GM18951 (cell line): ENCODE measurements at regions not wholly inside any gene's neighbourhood (a gene's known extent, or its start where the extent isn't known, plus 50 kb on each side); places are given as distances from the start of the nearest gene placed in this dataset.

Experiments used
- POLR2A ChIP-seq: IDR thresholded peaks from 4 replicates; pipeline ENCODE4 v1.6.1; 2011; ENCODE audit warnings: mild to moderate bottlenecking; ENCODE audit not compliant: insufficient read length, insufficient read depth; ENCODE audit errors: extremely low read depth
- in situ Hi-C: fragments of 300-500 bp; cut with MboI; formaldehyde crosslinking; loops from one replicate; pipeline ENCODE4 v1.12.0; 2022; ENCODE audit warnings: low sequenced_read_pairs, mixed read lengths, inconsistent platforms; ENCODE audit not compliant: unreplicated experiment

- no peak for TF ChIP-seq POLR2A
- in situ Hi-C loops: no loop called here
Measured at GRCh38 chrX:131725001-131725654, 181.3 kb downstream of the OR13H1 start.

- in situ Hi-C loops: no loop called here
- no peak for TF ChIP-seq POLR2A
Measured at GRCh38 chrX:131727778-131728177, 183.9 kb downstream of the OR13H1 start.

GRCh38 chrX:131728295-131729145, 184.6 kb downstream of the OR13H1 start:
- no peak for TF ChIP-seq POLR2A
- in situ Hi-C loops: no loop called here

GRCh38 chrX:131729295-131729694, 185.4 kb downstream of the OR13H1 start:
- in situ Hi-C loops: no loop called here
- peak; percentile 35 for TF ChIP-seq POLR2A

- no peak for TF ChIP-seq POLR2A
- in situ Hi-C loops: no loop called here
Measured at GRCh38 chrX:131734621-131735020, 190.7 kb downstream of the OR13H1 start.

- TF ChIP-seq POLR2A: no peak
- in situ Hi-C loops: no loop called here
Measured at GRCh38 chrX:131735127-131735526, 191.3 kb downstream of the OR13H1 start.

- TF ChIP-seq POLR2A: no peak
- in situ Hi-C loops: loop anchor here (10.0 kb wide), 1 partner anchor 75 kb away; no protein-coding TSS in a partner anchor
Measured at GRCh38 chrX:131739823-131740222, 195.9 kb downstream of the OR13H1 start.

- no peak for TF ChIP-seq POLR2A
- in situ Hi-C loops: loop anchor here (10.0 kb wide), 1 partner anchor 74 kb away; no protein-coding TSS in a partner anchor
Measured at GRCh38 chrX:131741103-131741581, 197.3 kb downstream of the OR13H1 start.

- TF ChIP-seq POLR2A: no peak
Measured at GRCh38 chrX:131745942-131746489, 202.1 kb downstream of the OR13H1 start.

GRCh38 chrX:131746491-131746968, 202.7 kb downstream of the OR13H1 start:
- in situ Hi-C loops: loop anchor here (10.0 kb wide), 1 partner anchor 68 kb away; no protein-coding TSS in a partner anchor
- TF ChIP-seq POLR2A: no peak

More at GRCh38 chrX:131745942-131746489, 202.1 kb downstream of the OR13H1 start:
- in situ Hi-C loops: loop anchor here (10.0 kb wide), 1 partner anchor 69 kb away; no protein-coding TSS in a partner anchor

GRCh38 chrX:131747173-131747572, 203.3 kb downstream of the OR13H1 start:
- TF ChIP-seq POLR2A: no peak
- in situ Hi-C loops: loop anchor here (10.0 kb wide), 1 partner anchor 68 kb away; no protein-coding TSS in a partner anchor

- in situ Hi-C loops: no loop called here
- no peak for TF ChIP-seq POLR2A
Measured at GRCh38 chrX:131752493-131753198, 208.8 kb downstream of the OR13H1 start.

GRCh38 chrX:131762802-131763234, 218.9 kb downstream of the OR13H1 start:
- no peak for TF ChIP-seq POLR2A
- in situ Hi-C loops: no loop called here

GRCh38 chrX:131763674-131764073, 219.8 kb downstream of the OR13H1 start:
- no peak for TF ChIP-seq POLR2A
- in situ Hi-C loops: no loop called here
